HepG2 (cell line): ENCODE measurements at regions not wholly inside any gene's neighbourhood (a gene's known extent, or its start where the extent isn't known, plus 50 kb on each side); places are given as distances from the start of the nearest gene placed in this dataset.

ENCODE experiments used
- ATAC-seq: fragments of 200-7000 bp; cut with Tn5 transposase; 3 replicates; pipeline ENCODE4 v1.9.1; 2020; ENCODE audit warnings: mild to moderate bottlenecking, moderate library complexity
- BruUV-seq: library from RNA; stranded (reverse); fragments of 400-500 nt; replicated peaks from 2 replicates; lab custom pipeline; 2021; lab: Mats Ljungman, UMichigan
- CTCF ChIA-PET: fragments of 300-600 bp; formaldehyde crosslinking; extraction: SDS; loops from one replicate; lab custom pipeline; 2021; ENCODE audit warnings: low total read pairs, inconsistent platforms, low intra/inter-chr PET ratio; lab: Yijun Ruan, JAX
- POLR2A ChIA-PET: fragments of 350-600 bp; sonication (Branson Sonifier 250); formaldehyde crosslinking; loops from one replicate; lab custom pipeline; 2020; ENCODE audit warnings: antibody characterized with exemption, inconsistent platforms; lab: Yijun Ruan, JAX
- DNase-seq: peaks from one replicate; pipeline ENCODE4 v3.0.0-alpha.2; 2015; ENCODE audit warnings: low spot score
- FAIRE-seq: peaks from 3 replicates; lab custom pipeline; 2011; peaks lifted over from hg19 to GRCh38; lab: Jason Lieb, UNC
- H2AFZ ChIP-seq: one replicate; pipeline ENCODE4 v1.6.1; 2011; ENCODE audit warnings: low read length, inconsistent platforms
- H3K27ac ChIP-seq: fragments of 300-600 bp; 3 replicates; pipeline ENCODE4 v1.8.0; 2011; ENCODE audit warnings: mixed run types, mild to moderate bottlenecking, mixed read lengths, low read length, inconsistent platforms; ENCODE audit not compliant: insufficient read depth; ENCODE audit errors: extremely low read length
- H3K27me3 ChIP-seq, 2 experiments: fragments of 200-600 bp in 1 of 2; 2 replicates in 1 of 2; 3 replicates in 1 of 2; pipeline versions ENCODE4 v1.6.0 to v1.8.0; 2011; ENCODE audit warnings: low read length in 2 of 2, mild to moderate bottlenecking in 2 of 2, moderate library complexity in 2 of 2, inconsistent platforms in 1 of 2; ENCODE audit not compliant: insufficient read depth in 2 of 2, control insufficient read depth in 1 of 2
- H3K36me3 ChIP-seq, 2 experiments: fragments of 200-600 bp in 1 of 2; replicated peaks in 1 of 2; 2 replicates in 1 of 2; 3 replicates in 1 of 2; pipeline versions ENCODE4 v1.5.1 to v1.8.0; 2011; ENCODE audit warnings: low read length in 2 of 2, inconsistent platforms in 1 of 2; ENCODE audit not compliant: insufficient read depth in 2 of 2, control insufficient read depth in 1 of 2
- H3K4me1 ChIP-seq: 2 replicates; pipeline ENCODE4 v1.5.1; 2012; ENCODE audit warnings: low read length, inconsistent platforms; ENCODE audit not compliant: insufficient read depth
- H3K4me2 ChIP-seq: 2 replicates; pipeline ENCODE4 v1.6.0; 2011; ENCODE audit warnings: low read depth, low read length, inconsistent platforms
- H3K4me3 ChIP-seq, 3 experiments: fragments of 200-600 bp in 1 of 3; sonication (generic), shearing (Covaris generic) in 1 of 3; replicated peaks in 1 of 3; 2 replicates each; pipeline ENCODE4 v1.5.1; 2011 to 2016; ENCODE audit warnings: low read length in 3 of 3, inconsistent platforms in 2 of 3, low read depth in 2 of 3, mild to moderate bottlenecking in 2 of 3, control low read depth in 1 of 3, mixed read lengths in 1 of 3; ENCODE audit not compliant: insufficient read depth in 1 of 3
- H3K79me2 ChIP-seq: one replicate; pipeline ENCODE4 v1.6.1; 2011; ENCODE audit warnings: low read length, inconsistent platforms; ENCODE audit not compliant: insufficient read depth
- H3K9ac ChIP-seq: 2 replicates; pipeline ENCODE4 v1.6.0; 2011; ENCODE audit warnings: mild to moderate bottlenecking, low read depth, low read length, inconsistent platforms; ENCODE audit not compliant: insufficient read depth
- H3K9me3 ChIP-seq: 2 replicates; pipeline ENCODE4 v1.5.1; 2012; ENCODE audit warnings: mild to moderate bottlenecking, low read length
- H4K20me1 ChIP-seq: 2 replicates; pipeline ENCODE4 v1.6.0; 2011; ENCODE audit warnings: inconsistent platforms, mild to moderate bottlenecking, low read length, moderate library complexity; ENCODE audit not compliant: insufficient read depth
- FOXA3 ChIP-seq: IDR thresholded peaks from 2 replicates; pipeline ENCODE4 v1.6.1; 2016; ENCODE audit warnings: missing genetic modification reagents, missing compliant biosample characterization
- HIVEP1 ChIP-seq: sonication (generic); formaldehyde crosslinking; IDR thresholded peaks from 2 replicates; pipeline ENCODE4 v1.4.0; 2020; ENCODE audit warnings: mild to moderate bottlenecking, missing genetic modification reagents
- KLF16 ChIP-seq, 2 experiments: sonication (generic) in 1 of 2; formaldehyde crosslinking in 1 of 2; IDR thresholded peaks; 2 replicates each; pipeline versions ENCODE4 v1.6.1 to v1.8.0; 2016 to 2023; ENCODE audit warnings: missing genetic modification reagents in 2 of 2, missing compliant biosample characterization in 1 of 2
- PAF1 ChIP-seq: IDR thresholded peaks from 2 replicates; pipeline ENCODE4 v1.6.1; 2016; ENCODE audit warnings: missing genetic modification reagents, missing compliant biosample characterization
- PAX8 ChIP-seq: sonication (generic); formaldehyde crosslinking; IDR thresholded peaks from 2 replicates; pipeline ENCODE4 v1.8.0; 2022; ENCODE audit warnings: mild to moderate bottlenecking, missing genetic modification reagents, borderline replicate concordance
- SRSF9 ChIP-seq: fragments of 200-400 bp; formaldehyde crosslinking; IDR thresholded peaks from 2 replicates; pipeline ENCODE4 v1.6.1; 2018; ENCODE audit warnings: borderline replicate concordance, mild to moderate bottlenecking, low read depth, low read length; ENCODE audit not compliant: insufficient read depth, poor library complexity, severe bottlenecking
- TAF15 ChIP-seq: fragments of 200-400 bp; formaldehyde crosslinking; IDR thresholded peaks from one replicate; pipeline ENCODE4 v1.6.1; 2018; ENCODE audit warnings: mild to moderate bottlenecking, low read depth, low read length; ENCODE audit not compliant: poor library complexity, severe bottlenecking
- ZNF263 ChIP-seq: sonication (generic); formaldehyde crosslinking; IDR thresholded peaks from 2 replicates; pipeline ENCODE4 v1.4.0; 2020; ENCODE audit warnings: missing genetic modification reagents
- ZNF678 ChIP-seq: sonication (generic); formaldehyde crosslinking; IDR thresholded peaks from 2 replicates; pipeline ENCODE4 v1.4.0; 2020; ENCODE audit warnings: mild to moderate bottlenecking, missing genetic modification reagents
- WGBS: methylation state at CpG from one replicate; pipeline ENCODE4 v1.1.6; 2017; ENCODE audit warnings: low lambda C conversion rate; 5-methylcytosine and 5-hydroxymethylcytosine counted together
- in situ Hi-C: cut with HindIII; loops from 2 replicates; pipeline ENCODE4 v1.10.0; 2017; ENCODE audit warnings: low pct_unique_long_range_greater_than_20kb; ENCODE audit not compliant: extremely low pct_ligation_motif_present
- intact Hi-C: fragments of 100-400 bp; cut with micrococcal nuclease; formaldehyde crosslinking; loops from one replicate; pipeline ENCODE4 v1.10.0; 2022; ENCODE audit not compliant: unreplicated experiment
- TF ChIP-seq, protein P1 (sequence below): IDR thresholded peaks from 2 replicates; pipeline ENCODE4 v1.6.1; 2012; ENCODE audit warnings: inconsistent platforms
- TF ChIP-seq, protein P2 (sequence below): sonication (generic); formaldehyde crosslinking; IDR thresholded peaks from 2 replicates; pipeline ENCODE4 v1.4.0; 2020; ENCODE audit warnings: missing genetic modification reagents
- TF ChIP-seq, protein P3 (sequence below): IDR thresholded peaks from 2 replicates; pipeline ENCODE4 v1.6.1; 2016; ENCODE audit warnings: mild to moderate bottlenecking
- TF ChIP-seq, protein P4 (sequence below): IDR thresholded peaks from 2 replicates; pipeline ENCODE4 v1.6.1; 2012; ENCODE audit warnings: low read depth, low read length, improper control_type of control experiment

DNA sequence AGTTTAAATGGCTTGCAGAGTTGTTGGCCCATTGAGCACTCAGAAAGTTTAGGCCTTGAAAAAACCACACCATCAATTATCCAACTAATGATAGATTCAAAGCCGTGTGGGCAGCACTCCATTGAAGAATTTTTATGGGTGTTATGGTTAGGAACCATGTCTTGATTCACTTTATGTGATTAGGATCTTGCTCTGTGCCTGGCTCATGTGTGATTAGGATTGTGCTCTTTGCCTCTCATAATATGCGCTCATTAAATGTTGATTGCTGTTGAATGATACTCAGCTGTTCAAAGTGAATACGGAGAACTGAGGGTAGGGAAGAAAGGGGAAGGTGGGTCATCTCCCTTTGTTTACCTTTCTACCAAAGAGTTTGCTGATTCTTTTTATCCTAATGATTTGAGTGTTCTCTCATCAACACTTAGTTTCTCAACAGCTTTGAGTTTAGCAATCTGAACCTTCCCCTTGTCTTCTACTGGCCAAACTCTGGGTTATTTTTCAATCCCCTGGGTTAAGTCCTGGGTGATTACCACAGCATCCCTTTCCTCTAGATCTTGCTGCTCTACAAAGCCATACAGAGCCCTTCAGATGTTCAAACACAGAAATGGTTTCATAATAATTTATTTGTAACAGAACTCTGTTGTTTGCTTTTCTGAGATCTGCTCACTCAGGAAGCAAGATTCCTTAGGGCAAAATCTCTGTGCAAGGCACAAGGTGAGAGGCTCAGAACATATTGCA lies 668.8 kb upstream of the RGMB start (continued):
- TF ChIP-seq TAF15 (no peak), KLF16 (CRISPR knock-in tag; IDR thresholded peaks at IDR 0.05) (no peak), ZNF678 (CRISPR knock-in tag) (no peak), PAX8 (CRISPR knock-in tag) (no peak), FOXA3 (CRISPR knock-in tag) (no peak)
- TF ChIP-seq, protein P1, sequence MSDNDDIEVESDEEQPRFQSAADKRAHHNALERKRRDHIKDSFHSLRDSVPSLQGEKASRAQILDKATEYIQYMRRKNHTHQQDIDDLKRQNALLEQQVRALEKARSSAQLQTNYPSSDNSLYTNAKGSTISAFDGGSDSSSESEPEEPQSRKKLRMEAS, result no peak
- TF ChIP-seq, protein P2, sequence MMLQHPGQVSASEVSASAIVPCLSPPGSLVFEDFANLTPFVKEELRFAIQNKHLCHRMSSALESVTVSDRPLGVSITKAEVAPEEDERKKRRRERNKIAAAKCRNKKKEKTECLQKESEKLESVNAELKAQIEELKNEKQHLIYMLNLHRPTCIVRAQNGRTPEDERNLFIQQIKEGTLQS (CRISPR knock-in tag), result no peak

DNA sequence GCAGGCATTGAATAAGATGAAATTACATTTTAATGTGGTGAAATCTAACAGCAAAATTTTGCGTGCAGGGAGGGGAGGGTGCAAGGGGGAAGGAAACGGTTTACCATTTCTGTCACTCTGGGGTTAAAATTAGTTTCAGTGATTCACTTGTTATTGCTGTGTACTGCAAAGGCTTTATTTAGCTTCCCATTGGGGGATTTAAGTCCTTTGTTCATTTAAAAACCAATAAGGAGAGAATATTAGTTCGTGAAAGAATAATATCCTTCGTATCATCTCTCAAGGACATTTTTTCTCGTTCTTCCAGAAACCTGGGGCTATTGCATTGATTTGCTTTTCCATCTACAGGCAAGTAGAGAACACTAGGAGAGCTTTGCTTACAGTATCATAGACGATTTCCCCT lies 667.8 kb upstream of the RGMB start:
- Histone ChIP-seq H3K9me3 (no peaks in the 10 kb centered on the region), H3K27ac (no peak overlapping the region), H2AFZ (no peak overlapping the region), H3K9ac (no peak overlapping the region), H4K20me1 (no peaks in the 10 kb centered on the region), H3K4me2 (no peak overlapping the region), H3K4me3 (no peak overlapping the region), H3K36me3 (no peaks in the 10 kb centered on the region), H3K79me2 (no peaks in the 10 kb centered on the region), H3K4me1 (no peaks in the 10 kb centered on the region), H3K27me3 (no peaks in the 10 kb centered on the region)
- intact Hi-C loops (no loop called here), in situ Hi-C loops (no loop called here)
- WGBS, result under 1% methylated on average over 6 of the region's 6 CpGs
- POLR2A ChIA-PET, result no interaction called here
- TF ChIP-seq HIVEP1 (CRISPR knock-in tag), result no peak
- TF ChIP-seq ZNF263 (CRISPR knock-in tag), result no peak
- no peak for TF ChIP-seq PAF1 (CRISPR knock-in tag)
- TF ChIP-seq FOXA3 (CRISPR knock-in tag), result no peak
- TF ChIP-seq, protein P3, sequence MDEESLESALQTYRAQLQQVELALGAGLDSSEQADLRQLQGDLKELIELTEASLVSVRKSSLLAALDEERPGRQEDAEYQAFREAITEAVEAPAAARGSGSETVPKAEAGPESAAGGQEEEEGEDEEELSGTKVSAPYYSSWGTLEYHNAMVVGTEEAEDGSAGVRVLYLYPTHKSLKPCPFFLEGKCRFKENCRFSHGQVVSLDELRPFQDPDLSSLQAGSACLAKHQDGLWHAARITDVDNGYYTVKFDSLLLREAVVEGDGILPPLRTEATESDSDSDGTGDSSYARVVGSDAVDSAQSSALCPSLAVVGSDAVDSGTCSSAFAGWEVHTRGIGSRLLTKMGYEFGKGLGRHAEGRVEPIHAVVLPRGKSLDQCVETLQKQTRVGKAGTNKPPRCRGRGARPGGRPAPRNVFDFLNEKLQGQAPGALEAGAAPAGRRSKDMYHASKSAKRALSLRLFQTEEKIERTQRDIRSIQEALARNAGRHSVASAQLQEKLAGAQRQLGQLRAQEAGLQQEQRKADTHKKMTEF (CRISPR knock-in tag), result no peak
- no peak for TF ChIP-seq SRSF9
- TF ChIP-seq, protein P4, sequence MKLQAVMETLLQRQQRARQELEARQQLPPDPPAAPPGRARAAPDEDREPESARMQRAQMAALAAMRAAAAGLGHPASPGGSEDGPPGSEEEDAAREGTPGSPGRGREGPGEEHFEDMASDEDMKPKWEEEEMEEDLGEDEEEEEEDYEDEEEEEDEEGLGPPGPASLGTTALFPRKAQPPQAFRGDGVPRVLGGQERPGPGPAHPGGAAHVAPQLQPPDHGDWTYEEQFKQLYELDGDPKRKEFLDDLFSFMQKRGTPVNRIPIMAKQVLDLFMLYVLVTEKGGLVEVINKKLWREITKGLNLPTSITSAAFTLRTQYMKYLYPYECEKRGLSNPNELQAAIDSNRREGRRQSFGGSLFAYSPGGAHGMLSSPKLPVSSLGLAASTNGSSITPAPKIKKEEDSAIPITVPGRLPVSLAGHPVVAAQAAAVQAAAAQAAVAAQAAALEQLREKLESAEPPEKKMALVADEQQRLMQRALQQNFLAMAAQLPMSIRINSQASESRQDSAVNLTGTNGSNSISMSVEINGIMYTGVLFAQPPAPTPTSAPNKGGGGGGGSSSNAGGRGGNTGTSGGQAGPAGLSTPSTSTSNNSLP, result no peak
- DNase-seq (no peak), ATAC-seq (no peak), FAIRE-seq (no peak)
- BruUV-seq, result no TSS peak
- CTCF ChIA-PET, result no interaction called here
